Mesenchymal stem cell (in vitro differentiated cells and primary cell): ENCODE measurements at regions not wholly inside any gene's neighbourhood (a gene's known extent, or its start where the extent isn't known, plus 50 kb on each side); places are given as distances from the start of the nearest gene placed in this dataset.

Experiments
- DNase-seq: peaks from one replicate; pipeline ENCODE4 v3.0.0-alpha.2; 2013
- H2AFZ ChIP-seq: one replicate; pipeline ENCODE4 v1.6.1; 2013; ENCODE audit warnings: low read depth, mild to moderate bottlenecking, control low read depth, inconsistent platforms, low read length, moderate library complexity
- H2AK5ac ChIP-seq: 2 replicates; pipeline ENCODE4 v1.6.1; 2013; ENCODE audit warnings: low read length, moderate library complexity, mild to moderate bottlenecking, inconsistent platforms; ENCODE audit not compliant: severe bottlenecking
- H2BK120ac ChIP-seq: one replicate; pipeline ENCODE4 v1.6.1; 2013; ENCODE audit warnings: low read depth, mild to moderate bottlenecking, inconsistent platforms, low read length, moderate library complexity
- H2BK12ac ChIP-seq, 2 experiments: one replicate each; pipeline ENCODE4 v1.6.1; 2013; ENCODE audit warnings: inconsistent platforms in 2 of 2, low read length in 2 of 2, mild to moderate bottlenecking in 2 of 2, moderate library complexity in 2 of 2, control low read depth in 1 of 2
- H2BK15ac ChIP-seq: one replicate; pipeline ENCODE4 v1.6.1; 2013; ENCODE audit warnings: mild to moderate bottlenecking, low read depth, inconsistent platforms; ENCODE audit not compliant: poor library complexity, severe bottlenecking
- H2BK5ac ChIP-seq: 2 replicates; pipeline ENCODE4 v1.6.1; 2013; ENCODE audit warnings: low read depth, mild to moderate bottlenecking, low read length, control low read depth, inconsistent platforms; ENCODE audit not compliant: poor library complexity, severe bottlenecking
- H3K14ac ChIP-seq, 2 experiments: one replicate each; pipeline ENCODE4 v1.6.1; 2013; ENCODE audit warnings: inconsistent platforms in 2 of 2, low read length in 2 of 2, control low read depth in 1 of 2, mild to moderate bottlenecking in 1 of 2, moderate library complexity in 1 of 2
- H3K18ac ChIP-seq, 2 experiments: one replicate each; pipeline ENCODE4 v1.6.1; 2013; ENCODE audit warnings: inconsistent platforms in 2 of 2, low read length in 2 of 2, control low read depth in 1 of 2, low read depth in 1 of 2, mild to moderate bottlenecking in 1 of 2
- H3K23ac ChIP-seq, 2 experiments: one replicate each; pipeline ENCODE4 v1.6.1; 2013; ENCODE audit warnings: inconsistent platforms in 2 of 2, low read length in 2 of 2, mild to moderate bottlenecking in 2 of 2, moderate library complexity in 2 of 2, control low read depth in 1 of 2
- H3K27ac ChIP-seq: 2 replicates; pipeline ENCODE4 v1.5.1; 2013; ENCODE audit warnings: mild to moderate bottlenecking, moderate library complexity, low read length, control low read depth, inconsistent platforms; ENCODE audit not compliant: poor library complexity, severe bottlenecking
- H3K27me3 ChIP-seq, 2 experiments: 2 replicates each; pipeline versions ENCODE4 v1.6.1 to v1.7.0; 2013; ENCODE audit warnings: low read length in 2 of 2, mild to moderate bottlenecking in 2 of 2, moderate library complexity in 2 of 2, control low read depth in 1 of 2, inconsistent platforms in 1 of 2; ENCODE audit not compliant: control insufficient read depth in 1 of 2, insufficient read depth in 1 of 2
- H3K36me3 ChIP-seq, 2 experiments: 2 replicates each; pipeline versions ENCODE4 v1.6.1 to v1.7.0; 2013; ENCODE audit warnings: low read length in 2 of 2, control low read depth in 1 of 2, inconsistent platforms in 1 of 2, low read depth in 1 of 2, mild to moderate bottlenecking in 1 of 2; ENCODE audit not compliant: insufficient read depth in 2 of 2, control insufficient read depth in 1 of 2
- H3K4ac ChIP-seq, 2 experiments: one replicate each; pipeline ENCODE4 v1.6.1; 2013; ENCODE audit warnings: inconsistent platforms in 2 of 2, low read length in 2 of 2, mild to moderate bottlenecking in 2 of 2, moderate library complexity in 2 of 2, control low read depth in 1 of 2, low read depth in 1 of 2
- H3K4me1 ChIP-seq: 2 replicates; pipeline ENCODE4 v1.6.1; 2013; ENCODE audit warnings: low read depth, low read length, control low read depth; ENCODE audit not compliant: control insufficient read depth, insufficient read depth
- H3K4me2 ChIP-seq: 2 replicates; pipeline ENCODE4 v1.6.1; 2013; ENCODE audit warnings: low read length, mild to moderate bottlenecking, inconsistent platforms; ENCODE audit not compliant: poor library complexity, severe bottlenecking
- H3K4me3 ChIP-seq, 2 experiments: 2 replicates each; pipeline versions ENCODE4 v1.5.1 to v1.7.0; 2013; ENCODE audit warnings: low read length in 2 of 2, mild to moderate bottlenecking in 2 of 2, control low read depth in 1 of 2, low read depth in 1 of 2; ENCODE audit not compliant: insufficient read depth in 1 of 2
- H3K79me1 ChIP-seq: replicated peaks from 2 replicates; pipeline ENCODE4 v1.6.1; 2013; ENCODE audit warnings: mild to moderate bottlenecking, control low read depth, low read length, inconsistent platforms; ENCODE audit not compliant: poor library complexity, severe bottlenecking
- H3K9ac ChIP-seq: 2 replicates; pipeline ENCODE4 v1.7.0; 2013; ENCODE audit warnings: mild to moderate bottlenecking, low read length, moderate library complexity
- H3K9me3 ChIP-seq: 2 replicates; pipeline ENCODE4 v1.7.0; 2013; ENCODE audit warnings: mild to moderate bottlenecking, low read length; ENCODE audit not compliant: control insufficient read depth
- H4K8ac ChIP-seq: one replicate; pipeline ENCODE4 v1.6.1; 2013; ENCODE audit warnings: inconsistent platforms, mild to moderate bottlenecking, low read length, moderate library complexity
- H4K91ac ChIP-seq: one replicate; pipeline ENCODE4 v1.6.1; 2013; ENCODE audit warnings: mild to moderate bottlenecking, low read length, inconsistent platforms
- WGBS: methylation state at CpG from one replicate; pipeline ENCODE4 v1.1.7; 2013; ENCODE audit warnings: mixed read lengths; 5-methylcytosine and 5-hydroxymethylcytosine counted together

DNA sequence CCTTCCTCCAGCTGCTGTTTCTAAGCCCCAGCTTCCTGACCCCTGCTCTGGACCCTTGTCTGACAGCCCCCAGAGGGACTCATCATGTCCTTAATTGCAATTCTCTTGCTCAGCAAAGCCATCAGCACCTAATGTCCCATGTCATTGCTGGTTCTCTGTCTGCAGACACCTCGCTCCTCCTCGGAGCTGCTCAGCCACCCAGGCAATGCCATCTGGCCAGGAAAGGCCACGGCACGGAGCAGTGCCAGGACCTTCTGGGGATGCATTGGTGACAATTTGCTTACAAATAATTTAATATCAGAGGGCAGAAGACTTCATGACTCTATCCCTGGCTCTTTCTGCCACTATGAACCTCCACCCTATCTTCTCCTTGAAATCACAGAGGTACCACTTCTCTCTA, 107.0 kb upstream of the THY1 start:
- no peak overlapping the region for H4K8ac ChIP-seq
- H3K18ac ChIP-seq = no peak overlapping the region
- H2AFZ ChIP-seq = no peak overlapping the region
- 45% methylated on average over 4 of the region's 4 CpGs for WGBS
- DNase-seq = no peak
- H3K27me3 ChIP-seq = peaks cover 48 to 71% of the 10 kb centered on the region in 2 experiments
- H3K79me1 ChIP-seq = no peaks in the 10 kb centered on the region
- H3K4me3 ChIP-seq = no peak overlapping the region
- H2BK120ac ChIP-seq = no peak overlapping the region
- H2BK15ac ChIP-seq = no peak overlapping the region
- H4K91ac ChIP-seq = no peak overlapping the region
- no peak overlapping the region for H3K4ac ChIP-seq
- no peaks in the 10 kb centered on the region for H3K9me3 ChIP-seq
- H3K36me3 ChIP-seq = no peaks in the 10 kb centered on the region
- H3K9ac ChIP-seq = no peak overlapping the region
- H3K4me1 ChIP-seq = peaks cover 2% of the 10 kb centered on the region
- no peak overlapping the region for H2BK5ac ChIP-seq
- H3K27ac ChIP-seq = no peak overlapping the region
- H2BK12ac ChIP-seq = no peak overlapping the region
- no peak overlapping the region for H3K14ac ChIP-seq
- H2AK5ac ChIP-seq = no peak overlapping the region
- no peak overlapping the region for H3K4me2 ChIP-seq
- no peak overlapping the region for H3K23ac ChIP-seq

- WGBS = 90% methylated on average over 7 of the region's 11 CpGs
- no peak overlapping the region for H3K9ac ChIP-seq
- H2BK12ac ChIP-seq = no peak overlapping the region
- no peak overlapping the region for H4K8ac ChIP-seq
- H3K36me3 ChIP-seq = no peaks in the 10 kb centered on the region
- no peak overlapping the region for H3K27ac ChIP-seq
- H3K23ac ChIP-seq = no peak overlapping the region
- no peak overlapping the region for H3K4me2 ChIP-seq
- no peak overlapping the region for H2BK15ac ChIP-seq
- H3K79me1 ChIP-seq = no peaks in the 10 kb centered on the region
- no peak overlapping the region for H3K14ac ChIP-seq
- no peak overlapping the region for H2AK5ac ChIP-seq
- no peak overlapping the region for H2BK120ac ChIP-seq
- no peak overlapping the region for H2AFZ ChIP-seq
- peaks cover 2% of the 10 kb centered on the region for H3K4me1 ChIP-seq
- no peak overlapping the region for H4K91ac ChIP-seq
- no peak overlapping the region for H2BK5ac ChIP-seq
- no peak for DNase-seq
- H3K4ac ChIP-seq = no peak overlapping the region
- H3K27me3 ChIP-seq = peaks cover 53 to 78% of the 10 kb centered on the region in 2 experiments
- H3K4me3 ChIP-seq = no peak overlapping the region
- H3K18ac ChIP-seq = no peak overlapping the region
- no peaks in the 10 kb centered on the region for H3K9me3 ChIP-seq
These were observed 106.3 kb upstream of the THY1 start for GRCh38 chr11:119529063-119529845.

DNA sequence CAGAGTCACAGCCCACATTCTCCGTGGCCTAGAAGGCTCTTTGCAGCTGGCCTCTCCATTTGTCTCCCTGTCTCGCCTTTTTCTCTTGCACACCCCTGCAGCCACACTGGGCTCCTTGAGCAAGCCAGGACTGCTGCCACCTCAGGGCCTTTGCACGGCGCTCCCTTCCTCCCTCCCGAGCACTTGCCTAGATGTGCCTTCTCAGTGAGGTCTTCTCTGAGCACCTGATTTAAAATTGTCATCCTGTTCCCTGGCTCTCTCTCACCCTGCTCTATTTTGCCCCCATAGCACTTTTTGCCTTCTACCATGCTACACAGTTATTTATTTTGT, 102.9 kb upstream of the THY1 start:
- Histone ChIP-seq H4K8ac (no peak overlapping the region), H4K91ac (no peak overlapping the region), H2BK12ac (no peak overlapping the region), H2BK5ac (no peak overlapping the region), H2BK120ac (no peak overlapping the region), H3K27ac (no peak overlapping the region), H3K14ac (no peak overlapping the region), H3K27me3 (peaks cover 31 to 79% of the 10 kb centered on the region in 2 experiments), H2BK15ac (no peak overlapping the region), H3K23ac (no peak overlapping the region), H3K36me3 (no peaks in the 10 kb centered on the region), H3K4me3 (no peak overlapping the region), H3K9me3 (no peaks in the 10 kb centered on the region), H3K4me1 (no peaks in the 10 kb centered on the region), H2AK5ac (no peak overlapping the region), H3K18ac (no peak overlapping the region), H3K79me1 (no peaks in the 10 kb centered on the region), H2AFZ (no peak overlapping the region), H3K9ac (no peak overlapping the region), H3K4ac (no peak overlapping the region), H3K4me2 (no peak overlapping the region)
- 94% methylated on average over 5 of the region's 5 CpGs for WGBS
- no peak for DNase-seq

- Histone ChIP-seq H3K36me3 (no peaks in the 10 kb centered on the region), H3K18ac (no peak overlapping the region), H2BK12ac (no peak overlapping the region), H3K79me1 (no peaks in the 10 kb centered on the region), H2BK120ac (no peak overlapping the region), H3K4me3 (no peak overlapping the region), H3K4me1 (no peaks in the 10 kb centered on the region), H4K91ac (no peak overlapping the region), H3K9ac (no peak overlapping the region), H2BK15ac (no peak overlapping the region), H3K27ac (no peak overlapping the region), H2AFZ (no peak overlapping the region), H2AK5ac (no peak overlapping the region), H3K4ac (no peak overlapping the region), H3K9me3 (no peaks in the 10 kb centered on the region), H2BK5ac (no peak overlapping the region), H3K23ac (no peak overlapping the region), H3K4me2 (no peak overlapping the region), H3K27me3 (peaks cover 28 to 77% of the 10 kb centered on the region in 2 experiments), H4K8ac (no peak overlapping the region), H3K14ac (no peak overlapping the region)
- WGBS = 79% methylated on average over 6 of the region's 7 CpGs
- no peak for DNase-seq
These were observed 102.4 kb upstream of the THY1 start for GRCh38 chr11:119525180-119525866.
